ENCODE measurements at regions not wholly inside any gene's neighbourhood (a gene's known extent, or its start where the extent isn't known, plus 50 kb on each side); places are given as distances from the start of the nearest gene placed in this dataset.

- TF ChIP-seq, protein P1, sequence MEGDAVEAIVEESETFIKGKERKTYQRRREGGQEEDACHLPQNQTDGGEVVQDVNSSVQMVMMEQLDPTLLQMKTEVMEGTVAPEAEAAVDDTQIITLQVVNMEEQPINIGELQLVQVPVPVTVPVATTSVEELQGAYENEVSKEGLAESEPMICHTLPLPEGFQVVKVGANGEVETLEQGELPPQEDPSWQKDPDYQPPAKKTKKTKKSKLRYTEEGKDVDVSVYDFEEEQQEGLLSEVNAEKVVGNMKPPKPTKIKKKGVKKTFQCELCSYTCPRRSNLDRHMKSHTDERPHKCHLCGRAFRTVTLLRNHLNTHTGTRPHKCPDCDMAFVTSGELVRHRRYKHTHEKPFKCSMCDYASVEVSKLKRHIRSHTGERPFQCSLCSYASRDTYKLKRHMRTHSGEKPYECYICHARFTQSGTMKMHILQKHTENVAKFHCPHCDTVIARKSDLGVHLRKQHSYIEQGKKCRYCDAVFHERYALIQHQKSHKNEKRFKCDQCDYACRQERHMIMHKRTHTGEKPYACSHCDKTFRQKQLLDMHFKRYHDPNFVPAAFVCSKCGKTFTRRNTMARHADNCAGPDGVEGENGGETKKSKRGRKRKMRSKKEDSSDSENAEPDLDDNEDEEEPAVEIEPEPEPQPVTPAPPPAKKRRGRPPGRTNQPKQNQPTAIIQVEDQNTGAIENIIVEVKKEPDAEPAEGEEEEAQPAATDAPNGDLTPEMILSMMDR (IDR thresholded peaks at IDR 0.05 in 8 of 11, conservative IDR thresholded peaks at IDR 0.05 in 3 of 11) = no peak
- TF ChIP-seq POLR2A (IDR thresholded peaks at IDR 0.05) (no peak), POLR2AphosphoS5 (IDR thresholded peaks at IDR 0.05) (no peak)
These were observed 72.5 kb upstream of the PAXBP1 start for GRCh38 chr21:32844076-32844475.

Measured in spleen (tissue), 7 donors.